Keratinocyte (primary cell): ENCODE measurements at regions not wholly inside any gene's neighbourhood (a gene's known extent, or its start where the extent isn't known, plus 50 kb on each side); places are given as distances from the start of the nearest gene placed in this dataset.
"Not testable (repeated sequence)": the region's sequence is repeated elsewhere in the genome, so short reads cannot be mapped to it uniquely, and the experiment has no call there.

Experiments used
- DNase-seq: peaks from one replicate; pipeline ENCODE4 v3.0.0-alpha.2; 2011; ENCODE audit warnings: low read depth, missing footprints, low spot score
- FAIRE-seq: peaks from 2 replicates; lab custom pipeline; 2011; peaks lifted over from hg19 to GRCh38; lab: Jason Lieb, UNC
- H2AFZ ChIP-seq: 2 replicates; pipeline ENCODE4 v1.6.0; 2012; ENCODE audit warnings: low read length, control low read depth, inconsistent platforms; ENCODE audit not compliant: control insufficient read depth
- H3K27ac ChIP-seq: 2 replicates; pipeline ENCODE4 v1.5.1; 2011; ENCODE audit warnings: low read length; ENCODE audit not compliant: control insufficient read depth, insufficient read depth
- H3K27me3 ChIP-seq: 3 replicates; pipeline ENCODE4 v1.6.0; 2011; ENCODE audit warnings: low read length; ENCODE audit not compliant: control insufficient read depth, insufficient read depth; ENCODE audit errors: extremely low read depth
- H3K36me3 ChIP-seq, 2 experiments: 2 replicates in 1 of 2; 3 replicates in 1 of 2; pipeline ENCODE4 v1.5.1; 2011; ENCODE audit warnings: low read length in 2 of 2, mild to moderate bottlenecking in 1 of 2; ENCODE audit not compliant: control insufficient read depth in 2 of 2, insufficient read depth in 2 of 2; ENCODE audit errors: extremely low read depth in 1 of 2
- H3K4me1 ChIP-seq: 3 replicates; pipeline ENCODE4 v1.5.1; 2011; ENCODE audit warnings: low read length; ENCODE audit not compliant: control insufficient read depth, insufficient read depth; ENCODE audit errors: extremely low read depth
- H3K4me2 ChIP-seq: 3 replicates; pipeline ENCODE4 v1.6.0; 2011; ENCODE audit warnings: low read depth, low read length; ENCODE audit not compliant: control insufficient read depth, insufficient read depth; ENCODE audit errors: extremely low read depth
- H3K4me3 ChIP-seq, 3 experiments: fragments of 200-600 bp in 1 of 3; sonication (generic) in 1 of 3; 2 replicates in 2 of 3; 3 replicates in 1 of 3; pipeline ENCODE4 v1.5.1; 2011 to 2016; ENCODE audit warnings: low read length in 3 of 3, mild to moderate bottlenecking in 3 of 3, control low read depth in 2 of 3, inconsistent platforms in 1 of 3, low read depth in 1 of 3, mixed read lengths in 1 of 3, mixed run types in 1 of 3, moderate library complexity in 1 of 3; ENCODE audit not compliant: control insufficient read depth in 2 of 3, insufficient read depth in 2 of 3; ENCODE audit errors: extremely low read depth in 1 of 3
- H3K79me2 ChIP-seq: 2 replicates; pipeline ENCODE4 v1.6.0; 2012; ENCODE audit warnings: low read length; ENCODE audit not compliant: control insufficient read depth, insufficient read depth
- H3K9ac ChIP-seq: 3 replicates; pipeline ENCODE4 v1.6.0; 2011; ENCODE audit warnings: low read length; ENCODE audit not compliant: control insufficient read depth, insufficient read depth; ENCODE audit errors: extremely low read depth
- H3K9me1 ChIP-seq: 3 replicates; pipeline ENCODE4 v1.6.0; 2011; ENCODE audit warnings: low read length; ENCODE audit not compliant: control insufficient read depth, insufficient read depth; ENCODE audit errors: extremely low read depth
- H3K9me3 ChIP-seq: 2 replicates; pipeline ENCODE4 v1.5.1; 2012; ENCODE audit warnings: low read depth, low read length; ENCODE audit not compliant: control insufficient read depth
- H4K20me1 ChIP-seq: 3 replicates; pipeline ENCODE4 v1.6.0; 2011; ENCODE audit warnings: low read length; ENCODE audit not compliant: control insufficient read depth, insufficient read depth; ENCODE audit errors: extremely low read depth
- CTCF ChIP-seq, 3 experiments: IDR thresholded peaks in 1 of 3; conservative IDR thresholded peaks in 1 of 3; optimal IDR thresholded peaks in 1 of 3; 2 replicates in 2 of 3; 3 replicates in 1 of 3; pipeline versions ENCODE3 to v1.5.1; 2011; ENCODE audit warnings: low read length in 3 of 3, mild to moderate bottlenecking in 3 of 3, moderate library complexity in 2 of 3, control low read depth in 1 of 3, inconsistent platforms in 1 of 3; ENCODE audit not compliant: insufficient read depth in 2 of 3; ENCODE audit errors: extremely low read depth in 1 of 3
- EZH2 ChIP-seq: IDR thresholded peaks from one replicate; pipeline ENCODE4 v1.6.1; 2012; ENCODE audit warnings: inconsistent platforms, mild to moderate bottlenecking, low read length, moderate library complexity
- dilution Hi-C: fragments of 300-500 bp; cut with MboI; formaldehyde crosslinking; loops from one replicate; pipeline ENCODE4 v1.7.0; 2020; ENCODE audit warnings: low sequenced_read_pairs; ENCODE audit not compliant: extremely low pct_ligation_motif_present

- H3K79me2 ChIP-seq: no peaks in the 10 kb centered on the region
- DNase-seq: no peak
- H3K4me1 ChIP-seq: peaks cover 18% of the 10 kb centered on the region
- no peaks in the 10 kb centered on the region for H3K36me3 ChIP-seq
- no peaks in the 10 kb centered on the region for H3K9me1 ChIP-seq
- no peak for FAIRE-seq
- H2AFZ ChIP-seq: no peak overlapping the region
- no peak overlapping the region for H3K4me3 ChIP-seq
- TF ChIP-seq EZH2: no peak
- H3K27me3 ChIP-seq: no peaks in the 10 kb centered on the region
- H3K4me2 ChIP-seq: no peak overlapping the region
- no peaks in the 10 kb centered on the region for H3K9me3 ChIP-seq
- H4K20me1 ChIP-seq: no peaks in the 10 kb centered on the region
- dilution Hi-C loops: no loop called here
- no peak overlapping the region for H3K27ac ChIP-seq
- H3K9ac ChIP-seq: no peak overlapping the region
Observed at GRCh38 chr12:105658389-105658788, 327.9 kb downstream of the C12orf75 start.

- no peaks in the 10 kb centered on the region for H3K36me3 ChIP-seq
- DNase-seq (peak; percentile 66), FAIRE-seq (peak; percentile 96)
- peak overlapping the region; percentile 65 for H3K4me2 ChIP-seq
- H2AFZ ChIP-seq: peak overlapping the region; percentile 81
- no peaks in the 10 kb centered on the region for H4K20me1 ChIP-seq
- H3K27me3 ChIP-seq: no peaks in the 10 kb centered on the region
- peaks cover 18% of the 10 kb centered on the region for H3K4me1 ChIP-seq
- peak overlapping the region; percentile 63 for H3K27ac ChIP-seq
- dilution Hi-C loops: no loop called here
- no peak overlapping the region for H3K4me3 ChIP-seq
- no peaks in the 10 kb centered on the region for H3K9me3 ChIP-seq
- no peak overlapping the region for H3K9ac ChIP-seq
- no peaks in the 10 kb centered on the region for H3K9me1 ChIP-seq
- no peaks in the 10 kb centered on the region for H3K79me2 ChIP-seq
- TF ChIP-seq CTCF (optimal IDR thresholded peaks at IDR 0.05 in 1 of 3, IDR thresholded peaks at IDR 0.05 in 1 of 3, conservative IDR thresholded peaks at IDR 0.05 in 1 of 3; ENCODE audit: extremely low read depth in 1 of 3, insufficient read depth in 2 of 3, low read length in 3 of 3) (no peak), EZH2 (no peak)
Observed at GRCh38 chr12:105659355-105660075, 329.0 kb downstream of the C12orf75 start.

GRCh38 chr12:105664765-105665164, 334.3 kb downstream of the C12orf75 start:
- H2AFZ ChIP-seq, H3K9me1 ChIP-seq, H3K9me3 ChIP-seq, H3K4me2 ChIP-seq, DNase-seq, dilution Hi-C loops, H3K9ac ChIP-seq, H3K4me3 ChIP-seq, H3K27ac ChIP-seq, H3K27me3 ChIP-seq, H3K4me1 ChIP-seq, H4K20me1 ChIP-seq, FAIRE-seq, H3K79me2 ChIP-seq, H3K36me3 ChIP-seq: not testable (repeated sequence)
